GM12878 (cell line): ENCODE measurements at regions not wholly inside any gene's neighbourhood (a gene's known extent, or its start where the extent isn't known, plus 50 kb on each side); places are given as distances from the start of the nearest gene placed in this dataset.
A peak's percentile ranks its signal among the peaks of the same experiment; 100 is the strongest.

Experiments used
- ASH2L ChIP-seq: fragments of 300-600, 200-600 bp; sonication (generic); IDR thresholded peaks from 2 replicates; pipeline ENCODE4 v1.6.1; 2017; ENCODE audit warnings: low read depth, mild to moderate bottlenecking, borderline replicate concordance
- EP300 ChIP-seq, 2 experiments: fragments of 150-350 bp in 1 of 2; IDR thresholded peaks; 2 replicates each; pipeline ENCODE4 v1.6.1; 2011 to 2012; ENCODE audit warnings: low read depth in 2 of 2, low read length in 2 of 2, borderline replicate concordance in 1 of 2, improper control_type of control experiment in 1 of 2, inconsistent platforms in 1 of 2; ENCODE audit not compliant: control insufficient read depth in 1 of 2
- GABPA ChIP-seq: IDR thresholded peaks from 2 replicates; pipeline ENCODE4 v1.6.1; 2014; ENCODE audit warnings: antibody characterized with exemption, low read depth, mild to moderate bottlenecking, inconsistent platforms
- MTA2 ChIP-seq: fragments of 450-650 bp; IDR thresholded peaks from 2 replicates; pipeline ENCODE4 v1.6.1; 2016; ENCODE audit warnings: low read depth, mild to moderate bottlenecking, moderate library complexity
- PKNOX1 ChIP-seq: fragments of 450-650 bp; IDR thresholded peaks from 2 replicates; pipeline ENCODE4 v1.6.1; 2016; ENCODE audit warnings: mild to moderate bottlenecking
- RELB ChIP-seq: fragments of 450-650 bp; IDR thresholded peaks from 2 replicates; pipeline ENCODE4 v1.6.1; 2017; ENCODE audit warnings: low read depth, mild to moderate bottlenecking, moderate library complexity
- SPI1 ChIP-seq: IDR thresholded peaks from 2 replicates; pipeline ENCODE4 v1.6.1; 2011; ENCODE audit warnings: low read depth, mild to moderate bottlenecking, low read length, moderate library complexity, borderline replicate concordance; ENCODE audit not compliant: insufficient read depth
- ZBTB11 ChIP-seq: fragments of 450-650 bp; formaldehyde crosslinking; IDR thresholded peaks from 2 replicates; pipeline ENCODE4 v1.5.0; 2022; ENCODE audit warnings: mild to moderate bottlenecking, missing genetic modification characterization
- ZBTB40 ChIP-seq: fragments of 450-650 bp; IDR thresholded peaks from 2 replicates; pipeline ENCODE4 v1.6.1; 2016; ENCODE audit warnings: mild to moderate bottlenecking, moderate library complexity, borderline replicate concordance
- ZNF217 ChIP-seq: fragments of 450-650 bp; IDR thresholded peaks from 2 replicates; pipeline ENCODE4 v1.6.1; 2017; ENCODE audit warnings: antibody characterized with exemption, mild to moderate bottlenecking
- ZNF384 ChIP-seq: IDR thresholded peaks from 2 replicates; pipeline ENCODE4 v1.6.1; 2012; ENCODE audit warnings: low read depth, mild to moderate bottlenecking, low read length, improper control_type of control experiment, borderline replicate concordance

- TF ChIP-seq ZNF217: 0 out of 2 replicates have a peak, but pooled peaks have one; percentile 25
- TF ChIP-seq GABPA: peak; percentile 49; the same call in 1 of the 2 replicates
- peak; percentile 23; the same call in 1 of the 2 replicates for TF ChIP-seq ZNF384
- no peak for TF ChIP-seq ASH2L
- peak in 1 of 2 experiments; percentile 40; a peak in 1 of 4 replicates for TF ChIP-seq EP300 (IDR thresholded peaks at IDR 0.05; ENCODE audit: borderline replicate concordance in 1 of 2, control insufficient read depth in 1 of 2, low read depth in 2 of 2, low read length in 2 of 2)
- no peak for TF ChIP-seq ZBTB11 (CRISPR knock-in tag)
- peak; percentile 92 for TF ChIP-seq MTA2
- peak; percentile 82 for TF ChIP-seq PKNOX1
- peak; percentile 72; the same call in 1 of the 2 replicates for TF ChIP-seq SPI1
- TF ChIP-seq ZBTB40: peak; percentile 63; the same call in 1 of the 2 replicates
- peak; percentile 63 for TF ChIP-seq RELB
Observed at GRCh38 chr4:115274545-115274944, 161.1 kb upstream of the NDST4 start (continued).
